ENCODE measurements at regions not wholly inside any gene's neighbourhood (a gene's known extent, or its start where the extent isn't known, plus 50 kb on each side); places are given as distances from the start of the nearest gene placed in this dataset.

GRCh38 chr4:68736813-68737212 lies 66.4 kb upstream of the UGT2B15 start:
- no peaks in the 10 kb centered on the region for H3K4me1 ChIP-seq (ENCODE audit: control insufficient read depth, low read depth, low read length)
- no peaks in the 10 kb centered on the region for H3K36me3 ChIP-seq (ENCODE audit: control insufficient read depth, insufficient read depth, low read length)
- no peaks in the 10 kb centered on the region for H3K79me2 ChIP-seq (ENCODE audit: control insufficient read depth, insufficient read depth, low read length)
- DNase-seq = peak; percentile 36
- no peak overlapping the region for H3K4me3 ChIP-seq (ENCODE audit: low read length)
- no peak overlapping the region for H4K8ac ChIP-seq (ENCODE audit: low read depth, low read length)
- H2BK120ac ChIP-seq (ENCODE audit: low read depth, low read length) = no peak overlapping the region
- H3K4ac ChIP-seq (ENCODE audit: low read depth, low read length) = no peak overlapping the region
- H3K79me1 ChIP-seq (ENCODE audit: low read length) = no peaks in the 10 kb centered on the region
- no peak overlapping the region for H3K18ac ChIP-seq (ENCODE audit: low read length)
- no peak overlapping the region for H3K9ac ChIP-seq (ENCODE audit: low read length)
- H3K27me3 ChIP-seq (ENCODE audit: insufficient read depth, low read length, poor library complexity) = no peaks in the 10 kb centered on the region
- H2BK5ac ChIP-seq (ENCODE audit: low read length) = no peak overlapping the region
- H3K56ac ChIP-seq (ENCODE audit: low read length) = no peak overlapping the region
- no peak overlapping the region for H3K23ac ChIP-seq (ENCODE audit: low read length)
- no peak overlapping the region for H2BK15ac ChIP-seq (replicated peaks; ENCODE audit: low read depth)
- no peak overlapping the region for H3K4me2 ChIP-seq (ENCODE audit: low read length)
- H3K27ac ChIP-seq (ENCODE audit: low read depth, low read length) = no peak overlapping the region
- H4K5ac ChIP-seq (ENCODE audit: low read length) = no peak overlapping the region
- no peak overlapping the region for H2AK5ac ChIP-seq (ENCODE audit: low read length)
- no CpG with 5 or more reads among the region's 1 CpG for WGBS (ENCODE audit: extremely low coverage, insufficient coverage, low lambda C conversion rate)

- H2AK5ac ChIP-seq (ENCODE audit: low read length) = no peak overlapping the region
- no peak overlapping the region for H3K4me2 ChIP-seq (ENCODE audit: low read length)
- peak; percentile 55 for DNase-seq
- H2BK5ac ChIP-seq (ENCODE audit: low read length) = no peak overlapping the region
- no peak overlapping the region for H4K5ac ChIP-seq (ENCODE audit: low read length)
- no peaks in the 10 kb centered on the region for H3K27me3 ChIP-seq (ENCODE audit: insufficient read depth, low read length, poor library complexity)
- no peak overlapping the region for H3K56ac ChIP-seq (ENCODE audit: low read length)
- no peak overlapping the region for H3K27ac ChIP-seq (ENCODE audit: low read depth, low read length)
- H3K4me3 ChIP-seq (ENCODE audit: low read length) = no peak overlapping the region
- no peak overlapping the region for H3K23ac ChIP-seq (ENCODE audit: low read length)
- no peak overlapping the region for H3K18ac ChIP-seq (ENCODE audit: low read length)
- no peak overlapping the region for H2BK15ac ChIP-seq (replicated peaks; ENCODE audit: low read depth)
- no peaks in the 10 kb centered on the region for H3K36me3 ChIP-seq (ENCODE audit: control insufficient read depth, insufficient read depth, low read length)
- H3K4me1 ChIP-seq (ENCODE audit: control insufficient read depth, low read depth, low read length) = no peaks in the 10 kb centered on the region
- no peak overlapping the region for H2BK120ac ChIP-seq (ENCODE audit: low read depth, low read length)
- no peaks in the 10 kb centered on the region for H3K79me1 ChIP-seq (ENCODE audit: low read length)
- no CpG with 5 or more reads among the region's 2 CpGs for WGBS (ENCODE audit: extremely low coverage, insufficient coverage, low lambda C conversion rate)
- H4K8ac ChIP-seq (ENCODE audit: low read depth, low read length) = no peak overlapping the region
- no peak overlapping the region for H3K4ac ChIP-seq (ENCODE audit: low read depth, low read length)
- H3K79me2 ChIP-seq (ENCODE audit: control insufficient read depth, insufficient read depth, low read length) = no peaks in the 10 kb centered on the region
- H3K9ac ChIP-seq (ENCODE audit: low read length) = no peak overlapping the region
Observed at GRCh38 chr4:68738036-68738435, 67.6 kb upstream of the UGT2B15 start.

- no peaks in the 10 kb centered on the region for H3K79me2 ChIP-seq (ENCODE audit: control insufficient read depth, insufficient read depth, low read length)
- no CpG with 5 or more reads among the region's 2 CpGs for WGBS (ENCODE audit: extremely low coverage, insufficient coverage, low lambda C conversion rate)
- H2BK15ac ChIP-seq (replicated peaks; ENCODE audit: low read depth) = no peak overlapping the region
- H3K9ac ChIP-seq (ENCODE audit: low read length) = no peak overlapping the region
- H3K4me1 ChIP-seq (ENCODE audit: control insufficient read depth, low read depth, low read length) = no peaks in the 10 kb centered on the region
- H2AK5ac ChIP-seq (ENCODE audit: low read length) = no peak overlapping the region
- H4K8ac ChIP-seq (ENCODE audit: low read depth, low read length) = no peak overlapping the region
- no peak overlapping the region for H3K56ac ChIP-seq (ENCODE audit: low read length)
- no peak overlapping the region for H3K4me2 ChIP-seq (ENCODE audit: low read length)
- no peaks in the 10 kb centered on the region for H3K36me3 ChIP-seq (ENCODE audit: control insufficient read depth, insufficient read depth, low read length)
- no peaks in the 10 kb centered on the region for H3K27me3 ChIP-seq (ENCODE audit: insufficient read depth, low read length, poor library complexity)
- no peak overlapping the region for H3K18ac ChIP-seq (ENCODE audit: low read length)
- H3K4ac ChIP-seq (ENCODE audit: low read depth, low read length) = no peak overlapping the region
- DNase-seq = no peak
- no peak overlapping the region for H3K23ac ChIP-seq (ENCODE audit: low read length)
- no peak overlapping the region for H4K5ac ChIP-seq (ENCODE audit: low read length)
- no peak overlapping the region for H3K27ac ChIP-seq (ENCODE audit: low read depth, low read length)
- no peak overlapping the region for H2BK120ac ChIP-seq (ENCODE audit: low read depth, low read length)
- H3K4me3 ChIP-seq (ENCODE audit: low read length) = no peak overlapping the region
- H2BK5ac ChIP-seq (ENCODE audit: low read length) = no peak overlapping the region
- H3K79me1 ChIP-seq (ENCODE audit: low read length) = no peaks in the 10 kb centered on the region
Observed at GRCh38 chr4:68744368-68744767, 71.4 kb upstream of the UGT2B10 start.

- no peak overlapping the region for H2AK5ac ChIP-seq (ENCODE audit: low read length)
- no peak overlapping the region for H2BK15ac ChIP-seq (replicated peaks; ENCODE audit: low read depth)
- H4K5ac ChIP-seq (ENCODE audit: low read length) = no peak overlapping the region
- H4K8ac ChIP-seq (ENCODE audit: low read depth, low read length) = no peak overlapping the region
- H3K56ac ChIP-seq (ENCODE audit: low read length) = no peak overlapping the region
- no peak overlapping the region for H3K27ac ChIP-seq (ENCODE audit: low read depth, low read length)
- H3K4me1 ChIP-seq (ENCODE audit: control insufficient read depth, low read depth, low read length) = no peaks in the 10 kb centered on the region
- no peaks in the 10 kb centered on the region for H3K36me3 ChIP-seq (ENCODE audit: control insufficient read depth, insufficient read depth, low read length)
- no CpG with 5 or more reads among the region's 8 CpGs for WGBS (ENCODE audit: extremely low coverage, insufficient coverage, low lambda C conversion rate)
- no peak for DNase-seq
- no peak overlapping the region for H3K23ac ChIP-seq (ENCODE audit: low read length)
- H2BK5ac ChIP-seq (ENCODE audit: low read length) = no peak overlapping the region
- H3K4ac ChIP-seq (ENCODE audit: low read depth, low read length) = no peak overlapping the region
- no peak overlapping the region for H2BK120ac ChIP-seq (ENCODE audit: low read depth, low read length)
- H3K4me3 ChIP-seq (ENCODE audit: low read length) = no peak overlapping the region
- H3K79me1 ChIP-seq (ENCODE audit: low read length) = no peaks in the 10 kb centered on the region
- no peak overlapping the region for H3K4me2 ChIP-seq (ENCODE audit: low read length)
- H3K79me2 ChIP-seq (ENCODE audit: control insufficient read depth, insufficient read depth, low read length) = no peaks in the 10 kb centered on the region
- no peaks in the 10 kb centered on the region for H3K27me3 ChIP-seq (ENCODE audit: insufficient read depth, low read length, poor library complexity)
- H3K18ac ChIP-seq (ENCODE audit: low read length) = no peak overlapping the region
- no peak overlapping the region for H3K9ac ChIP-seq (ENCODE audit: low read length)
Observed at GRCh38 chr4:68748181-68748991, 67.4 kb upstream of the UGT2B10 start.

- Histone ChIP-seq H3K23ac (ENCODE audit: low read length) (no peak overlapping the region), H2AK5ac (ENCODE audit: low read length) (no peak overlapping the region), H3K56ac (ENCODE audit: low read length) (no peak overlapping the region), H3K4me3 (ENCODE audit: low read length) (no peak overlapping the region), H3K27ac (ENCODE audit: low read depth, low read length) (no peak overlapping the region), H3K79me1 (ENCODE audit: low read length) (no peaks in the 10 kb centered on the region), H3K79me2 (ENCODE audit: control insufficient read depth, insufficient read depth, low read length) (no peaks in the 10 kb centered on the region), H2BK15ac (replicated peaks; ENCODE audit: low read depth) (no peak overlapping the region), H4K8ac (ENCODE audit: low read depth, low read length) (no peak overlapping the region), H2BK120ac (ENCODE audit: low read depth, low read length) (no peak overlapping the region), H3K4me1 (ENCODE audit: control insufficient read depth, low read depth, low read length) (no peaks in the 10 kb centered on the region), H3K4ac (ENCODE audit: low read depth, low read length) (no peak overlapping the region), H4K5ac (ENCODE audit: low read length) (no peak overlapping the region), H3K27me3 (ENCODE audit: insufficient read depth, low read length, poor library complexity) (no peaks in the 10 kb centered on the region), H3K9ac (ENCODE audit: low read length) (no peak overlapping the region), H3K4me2 (ENCODE audit: low read length) (no peak overlapping the region), H3K36me3 (ENCODE audit: control insufficient read depth, insufficient read depth, low read length) (no peaks in the 10 kb centered on the region), H2BK5ac (ENCODE audit: low read length) (no peak overlapping the region), H3K18ac (ENCODE audit: low read length) (no peak overlapping the region)
- no peak for DNase-seq
Observed at GRCh38 chr4:68750555-68750954, 65.2 kb upstream of the UGT2B10 start.

GRCh38 chr4:68751138-68751537 lies 64.7 kb upstream of the UGT2B10 start:
- no peaks in the 10 kb centered on the region for H3K79me2 ChIP-seq (ENCODE audit: control insufficient read depth, insufficient read depth, low read length)
- H3K18ac ChIP-seq (ENCODE audit: low read length) = no peak overlapping the region
- whole genome bisulfite sequencing (ENCODE audit: extremely low coverage, insufficient coverage, low lambda C conversion rate) = no CpG with 5 or more reads among the region's 4 CpGs
- H3K27ac ChIP-seq (ENCODE audit: low read depth, low read length) = no peak overlapping the region
- no peak overlapping the region for H2BK120ac ChIP-seq (ENCODE audit: low read depth, low read length)
- no peak overlapping the region for H3K4me3 ChIP-seq (ENCODE audit: low read length)
- no peak overlapping the region for H2BK5ac ChIP-seq (ENCODE audit: low read length)
- no peak overlapping the region for H3K56ac ChIP-seq (ENCODE audit: low read length)
- DNase-seq = no peak
- no peak overlapping the region for H3K4me2 ChIP-seq (ENCODE audit: low read length)
- H3K27me3 ChIP-seq (ENCODE audit: insufficient read depth, low read length, poor library complexity) = no peaks in the 10 kb centered on the region
- no peaks in the 10 kb centered on the region for H3K79me1 ChIP-seq (ENCODE audit: low read length)
- H3K4ac ChIP-seq (ENCODE audit: low read depth, low read length) = no peak overlapping the region
- H2BK15ac ChIP-seq (replicated peaks; ENCODE audit: low read depth) = no peak overlapping the region
- H2AK5ac ChIP-seq (ENCODE audit: low read length) = no peak overlapping the region
- H3K36me3 ChIP-seq (ENCODE audit: control insufficient read depth, insufficient read depth, low read length) = no peaks in the 10 kb centered on the region
- H3K4me1 ChIP-seq (ENCODE audit: control insufficient read depth, low read depth, low read length) = no peaks in the 10 kb centered on the region
- no peak overlapping the region for H3K23ac ChIP-seq (ENCODE audit: low read length)
- H4K8ac ChIP-seq (ENCODE audit: low read depth, low read length) = no peak overlapping the region
- no peak overlapping the region for H3K9ac ChIP-seq (ENCODE audit: low read length)
- no peak overlapping the region for H4K5ac ChIP-seq (ENCODE audit: low read length)

Data from mesendoderm (in vitro differentiated cells).